ENCODE measurements at regions not wholly inside any gene's neighbourhood (a gene's known extent, or its start where the extent isn't known, plus 50 kb on each side); places are given as distances from the start of the nearest gene placed in this dataset.

DNA sequence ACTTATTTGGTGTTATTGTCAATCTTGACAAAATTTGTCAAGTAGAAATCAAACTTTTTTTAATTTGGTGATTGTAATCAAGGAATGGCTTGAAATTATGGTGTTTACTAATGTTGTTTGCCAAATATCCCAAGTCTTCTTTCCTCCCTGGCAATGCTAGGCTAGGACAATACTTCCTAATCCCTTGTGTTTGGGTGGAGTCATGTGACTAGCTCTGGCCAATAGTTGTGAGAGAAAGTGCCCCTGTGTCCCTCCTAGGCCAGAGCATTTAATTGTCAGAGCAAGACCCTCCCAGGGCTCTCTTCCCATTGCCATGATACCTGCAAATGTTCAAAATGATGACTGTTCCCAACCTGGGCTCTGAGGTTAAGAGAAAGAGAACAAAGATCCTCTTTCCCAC, 132.7 kb downstream of the ANXA2 start:
- no peak for FAIRE-seq
- ATAC-seq, result no peak
- Histone ChIP-seq H3K27ac (no peak overlapping the region), H3K27me3 (no peaks in the 10 kb centered on the region), H3K9me3 (no peaks in the 10 kb centered on the region), H3K4me1 (no peaks in the 10 kb centered on the region), H3K4me3 (no peak overlapping the region), H3K36me3 (no peaks in the 10 kb centered on the region)
- no peak for DNase-seq
- intact Hi-C loops (cut with DNase I), result no loop called here
- TF ChIP-seq, protein P1, sequence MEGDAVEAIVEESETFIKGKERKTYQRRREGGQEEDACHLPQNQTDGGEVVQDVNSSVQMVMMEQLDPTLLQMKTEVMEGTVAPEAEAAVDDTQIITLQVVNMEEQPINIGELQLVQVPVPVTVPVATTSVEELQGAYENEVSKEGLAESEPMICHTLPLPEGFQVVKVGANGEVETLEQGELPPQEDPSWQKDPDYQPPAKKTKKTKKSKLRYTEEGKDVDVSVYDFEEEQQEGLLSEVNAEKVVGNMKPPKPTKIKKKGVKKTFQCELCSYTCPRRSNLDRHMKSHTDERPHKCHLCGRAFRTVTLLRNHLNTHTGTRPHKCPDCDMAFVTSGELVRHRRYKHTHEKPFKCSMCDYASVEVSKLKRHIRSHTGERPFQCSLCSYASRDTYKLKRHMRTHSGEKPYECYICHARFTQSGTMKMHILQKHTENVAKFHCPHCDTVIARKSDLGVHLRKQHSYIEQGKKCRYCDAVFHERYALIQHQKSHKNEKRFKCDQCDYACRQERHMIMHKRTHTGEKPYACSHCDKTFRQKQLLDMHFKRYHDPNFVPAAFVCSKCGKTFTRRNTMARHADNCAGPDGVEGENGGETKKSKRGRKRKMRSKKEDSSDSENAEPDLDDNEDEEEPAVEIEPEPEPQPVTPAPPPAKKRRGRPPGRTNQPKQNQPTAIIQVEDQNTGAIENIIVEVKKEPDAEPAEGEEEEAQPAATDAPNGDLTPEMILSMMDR (IDR thresholded peaks at IDR 0.05), result no peak

DNA sequence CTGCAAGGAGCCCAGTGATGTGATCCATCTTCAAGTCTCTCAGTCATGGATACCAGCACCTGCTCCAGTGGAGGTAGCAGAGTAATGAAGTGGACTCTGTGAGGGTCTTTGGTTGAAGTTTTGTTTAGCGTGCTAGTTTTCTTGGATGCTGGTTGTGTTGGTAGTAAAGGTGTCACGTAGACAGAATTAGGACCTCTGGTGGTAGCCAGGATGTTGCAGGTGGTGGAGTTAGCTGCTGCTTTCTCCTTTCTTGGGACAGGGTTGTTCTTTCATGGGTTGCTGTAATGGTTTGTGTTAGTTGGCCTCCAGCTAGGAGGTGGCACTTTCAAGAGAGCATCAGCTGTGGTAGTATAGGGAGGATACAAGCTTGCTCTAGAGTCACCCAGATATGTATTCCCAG, 125.2 kb downstream of the ANXA2 start:
- no peak for ATAC-seq
- no peaks in the 10 kb centered on the region for H3K4me1 ChIP-seq
- no peak overlapping the region for H3K27ac ChIP-seq
- H3K4me3 ChIP-seq, result no peak overlapping the region
- peaks cover 0 to 5% (median 0%) of the 10 kb centered on the region in 4 donors for H3K9me3 ChIP-seq
- 65 to 79% methylated on average over 2 of the region's 2 CpGs for WGBS, 2 donors
- TF ChIP-seq, protein P1 (IDR thresholded peaks at IDR 0.05), result no peak
- H3K27me3 ChIP-seq, result no peaks in the 10 kb centered on the region
- FAIRE-seq, result no peak
- DNase-seq, result no peak
- no peaks in the 10 kb centered on the region for H3K36me3 ChIP-seq
- intact Hi-C loops (cut with DNase I), result no loop called here

DNA sequence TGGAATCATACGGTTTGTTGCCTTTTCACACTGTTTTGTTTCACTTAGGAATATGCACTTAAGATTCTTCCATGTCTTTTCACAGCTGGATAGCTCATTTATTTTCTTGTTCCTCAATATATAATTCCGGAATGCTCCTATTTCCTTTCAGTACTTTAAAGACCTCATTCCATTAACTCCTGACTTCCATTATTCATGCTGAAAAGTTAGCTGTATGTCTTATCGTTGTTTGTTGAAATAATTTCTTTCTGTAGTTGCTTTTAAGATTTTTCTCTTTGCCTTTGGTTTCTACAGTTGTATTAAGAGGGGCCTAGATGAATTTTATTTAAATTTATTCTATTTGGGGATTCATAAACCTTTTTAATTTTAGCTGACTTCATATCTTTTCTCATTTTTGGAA, 122.2 kb downstream of the ANXA2 start:
- intact Hi-C loops (cut with DNase I), result no loop called here
- no peak for FAIRE-seq
- WGBS, 2 donors, result 53 to 69% methylated on average over 3 of the region's 3 CpGs

DNA sequence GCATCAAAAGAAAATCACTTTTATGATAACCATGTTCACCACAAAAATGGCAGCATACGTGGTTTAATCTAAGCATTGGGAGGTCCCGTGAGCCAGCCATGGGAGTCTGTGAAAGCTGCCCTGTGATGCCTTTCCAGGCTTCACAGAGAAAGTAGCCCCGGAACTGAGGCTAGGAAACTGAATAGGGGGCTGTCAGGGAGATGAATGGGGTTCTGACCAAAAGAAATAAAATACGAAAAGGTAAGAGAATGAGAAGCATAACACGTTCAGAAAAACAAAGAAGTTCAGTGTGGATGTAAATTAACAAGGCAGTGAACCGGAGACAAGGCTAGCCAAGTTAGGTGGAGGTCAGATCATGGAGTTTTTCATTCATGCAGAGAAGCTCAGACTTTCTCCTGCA, 118.9 kb downstream of the ANXA2 start:
- intact Hi-C loops (cut with DNase I), result no loop called here
- ATAC-seq, result no peak

More for the DNA sequence above, 122.2 kb downstream of the ANXA2 start:
- ATAC-seq, result no peak
- no peaks in the 10 kb centered on the region for H3K27me3 ChIP-seq
- H3K27ac ChIP-seq, result no peak overlapping the region
- TF ChIP-seq, protein P1 (IDR thresholded peaks at IDR 0.05), result no peak
- H3K4me1 ChIP-seq, result no peaks in the 10 kb centered on the region
- H3K9me3 ChIP-seq, result peaks cover 0 to 5% (median 0%) of the 10 kb centered on the region in 4 donors
- no peaks in the 10 kb centered on the region for H3K36me3 ChIP-seq
- H3K4me3 ChIP-seq, result no peak overlapping the region
- no peak for DNase-seq

DNA sequence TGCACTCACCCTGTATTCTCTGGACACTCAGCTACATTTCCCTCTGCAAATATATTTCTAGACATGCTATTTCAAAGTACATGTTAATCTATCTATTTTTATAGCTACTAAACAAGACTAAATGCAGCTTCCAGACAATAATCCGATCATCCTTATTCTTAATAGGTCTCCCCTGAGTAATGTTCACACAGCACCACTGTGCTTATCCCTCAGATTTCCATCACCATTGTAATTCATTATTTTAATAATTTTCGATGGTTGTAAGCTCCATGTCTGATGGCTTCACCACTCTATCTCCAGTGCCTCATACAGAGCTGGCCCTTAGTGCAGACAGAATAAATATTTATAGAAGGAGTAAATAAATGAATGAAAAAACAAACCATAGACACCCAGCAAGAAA, 117.5 kb downstream of the ANXA2 start:
- DNase-seq, result no peak
- TF ChIP-seq, protein P1 (IDR thresholded peaks at IDR 0.05), result no peak
- peaks cover 0 to 5% (median 0%) of the 10 kb centered on the region in 4 donors for H3K9me3 ChIP-seq
- no peaks in the 10 kb centered on the region for H3K4me1 ChIP-seq
- intact Hi-C loops (cut with DNase I), result no loop called here
- H3K4me3 ChIP-seq, result no peak overlapping the region
- no peak for FAIRE-seq
- ATAC-seq, result no peak
- H3K27me3 ChIP-seq, result peaks cover 0 to 4% (median 0%) of the 10 kb centered on the region in 4 donors
- no peak overlapping the region for H3K27ac ChIP-seq
- no peaks in the 10 kb centered on the region for H3K36me3 ChIP-seq
- WGBS, 2 donors, result 64 to 71% methylated on average over 2 of the region's 2 CpGs

More for the DNA sequence above, 118.9 kb downstream of the ANXA2 start:
- 63 to 71% methylated on average over 6 of the region's 6 CpGs for WGBS, 2 donors
- FAIRE-seq (no peak), DNase-seq (no peak)
- peaks cover 0 to 4% (median 0%) of the 10 kb centered on the region in 4 donors for H3K27me3 ChIP-seq
- TF ChIP-seq, protein P1 (IDR thresholded peaks at IDR 0.05), result no peak
- H3K36me3 ChIP-seq, result no peaks in the 10 kb centered on the region
- peaks cover 0 to 5% (median 0%) of the 10 kb centered on the region in 4 donors for H3K9me3 ChIP-seq
- H3K27ac ChIP-seq, result no peak overlapping the region
- H3K4me1 ChIP-seq, result no peaks in the 10 kb centered on the region
- no peak overlapping the region for H3K4me3 ChIP-seq
